ENCODE measurements at regions not wholly inside any gene's neighbourhood (a gene's known extent, or its start where the extent isn't known, plus 50 kb on each side); places are given as distances from the start of the nearest gene placed in this dataset.

DNA sequence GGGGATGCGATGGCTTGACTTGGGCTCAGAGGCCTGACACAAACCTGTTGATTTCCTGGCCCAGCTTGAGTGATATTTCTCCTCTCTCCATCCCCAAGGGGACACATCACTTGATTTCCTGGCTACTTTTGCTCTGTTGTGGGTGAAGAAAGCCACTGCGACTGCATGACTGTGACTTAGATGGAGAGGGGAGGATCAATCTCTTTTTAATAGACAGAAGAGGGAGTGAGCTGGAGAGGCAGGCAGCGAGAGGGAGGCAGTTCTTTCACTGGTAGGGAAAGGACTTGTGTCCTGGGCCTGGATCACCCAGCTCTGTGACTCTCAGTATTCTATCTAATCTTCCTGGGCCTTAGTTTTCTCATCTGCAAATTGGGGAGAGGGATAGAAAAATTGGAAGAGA lies 189.8 kb upstream of the RGMA start:
- TF ChIP-seq, protein P1, sequence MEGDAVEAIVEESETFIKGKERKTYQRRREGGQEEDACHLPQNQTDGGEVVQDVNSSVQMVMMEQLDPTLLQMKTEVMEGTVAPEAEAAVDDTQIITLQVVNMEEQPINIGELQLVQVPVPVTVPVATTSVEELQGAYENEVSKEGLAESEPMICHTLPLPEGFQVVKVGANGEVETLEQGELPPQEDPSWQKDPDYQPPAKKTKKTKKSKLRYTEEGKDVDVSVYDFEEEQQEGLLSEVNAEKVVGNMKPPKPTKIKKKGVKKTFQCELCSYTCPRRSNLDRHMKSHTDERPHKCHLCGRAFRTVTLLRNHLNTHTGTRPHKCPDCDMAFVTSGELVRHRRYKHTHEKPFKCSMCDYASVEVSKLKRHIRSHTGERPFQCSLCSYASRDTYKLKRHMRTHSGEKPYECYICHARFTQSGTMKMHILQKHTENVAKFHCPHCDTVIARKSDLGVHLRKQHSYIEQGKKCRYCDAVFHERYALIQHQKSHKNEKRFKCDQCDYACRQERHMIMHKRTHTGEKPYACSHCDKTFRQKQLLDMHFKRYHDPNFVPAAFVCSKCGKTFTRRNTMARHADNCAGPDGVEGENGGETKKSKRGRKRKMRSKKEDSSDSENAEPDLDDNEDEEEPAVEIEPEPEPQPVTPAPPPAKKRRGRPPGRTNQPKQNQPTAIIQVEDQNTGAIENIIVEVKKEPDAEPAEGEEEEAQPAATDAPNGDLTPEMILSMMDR (IDR thresholded peaks at IDR 0.05 in 2 of 3, conservative IDR thresholded peaks at IDR 0.05 in 1 of 3; ENCODE audit: insufficient read depth in 2 of 3, low read depth in 1 of 3, low read length in 3 of 3): no peak
- TF ChIP-seq ZNF324 (CRISPR knock-in tag; IDR thresholded peaks at IDR 0.05): no peak
- TF ChIP-seq ARNT (IDR thresholded peaks at IDR 0.05): no peak
- no peak for TF ChIP-seq THRAP3 (IDR thresholded peaks at IDR 0.05; ENCODE audit: borderline replicate concordance)
- no peak for TF ChIP-seq SMARCC2 (IDR thresholded peaks at IDR 0.05; ENCODE audit: low read depth)
- no peak for TF ChIP-seq SIX5 (IDR thresholded peaks at IDR 0.05; ENCODE audit: borderline replicate concordance in 1 of 2, insufficient read depth in 1 of 2, low read depth in 1 of 2, low read length in 2 of 2)
- no peak for TF ChIP-seq FOXK1 (CRISPR knock-in tag; IDR thresholded peaks at IDR 0.05; ENCODE audit: borderline replicate concordance)
- no peak for TF ChIP-seq RAD21 (CRISPR knock-in tag; conservative IDR thresholded peaks at IDR 0.05 in 1 of 2, IDR thresholded peaks at IDR 0.05 in 1 of 2)
- TF ChIP-seq KAT8 (IDR thresholded peaks at IDR 0.05; ENCODE audit: low read depth): no peak

Data from K562 (cell line).